ENCODE measurements at regions not wholly inside any gene's neighbourhood (a gene's known extent, or its start where the extent isn't known, plus 50 kb on each side); places are given as distances from the start of the nearest gene placed in this dataset.
A peak's percentile ranks its signal among the peaks of the same experiment; 100 is the strongest.
"Not testable (repeated sequence)": the region's sequence is repeated elsewhere in the genome, so short reads cannot be mapped to it uniquely, and the experiment has no call there.

DNA sequence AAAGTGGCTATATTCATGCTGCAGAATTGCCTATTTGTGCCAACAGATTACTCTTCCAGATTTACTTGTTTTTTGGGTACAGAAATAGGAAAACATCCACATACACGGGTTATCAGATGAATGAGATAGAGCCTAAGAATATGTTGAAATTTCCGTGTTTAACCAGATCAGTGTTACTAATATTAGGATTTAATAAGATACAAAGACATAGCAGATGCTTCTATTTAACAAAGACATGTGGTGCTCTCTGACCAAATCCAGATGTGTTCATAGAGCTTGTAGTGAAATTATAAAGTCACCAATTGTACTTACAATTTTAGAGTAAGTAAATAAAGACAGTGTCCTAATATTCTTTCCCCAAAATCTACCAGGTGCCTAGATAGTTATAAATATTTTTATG is 208.0 kb downstream of the CASP12 start:
- TF ChIP-seq, protein P1, sequence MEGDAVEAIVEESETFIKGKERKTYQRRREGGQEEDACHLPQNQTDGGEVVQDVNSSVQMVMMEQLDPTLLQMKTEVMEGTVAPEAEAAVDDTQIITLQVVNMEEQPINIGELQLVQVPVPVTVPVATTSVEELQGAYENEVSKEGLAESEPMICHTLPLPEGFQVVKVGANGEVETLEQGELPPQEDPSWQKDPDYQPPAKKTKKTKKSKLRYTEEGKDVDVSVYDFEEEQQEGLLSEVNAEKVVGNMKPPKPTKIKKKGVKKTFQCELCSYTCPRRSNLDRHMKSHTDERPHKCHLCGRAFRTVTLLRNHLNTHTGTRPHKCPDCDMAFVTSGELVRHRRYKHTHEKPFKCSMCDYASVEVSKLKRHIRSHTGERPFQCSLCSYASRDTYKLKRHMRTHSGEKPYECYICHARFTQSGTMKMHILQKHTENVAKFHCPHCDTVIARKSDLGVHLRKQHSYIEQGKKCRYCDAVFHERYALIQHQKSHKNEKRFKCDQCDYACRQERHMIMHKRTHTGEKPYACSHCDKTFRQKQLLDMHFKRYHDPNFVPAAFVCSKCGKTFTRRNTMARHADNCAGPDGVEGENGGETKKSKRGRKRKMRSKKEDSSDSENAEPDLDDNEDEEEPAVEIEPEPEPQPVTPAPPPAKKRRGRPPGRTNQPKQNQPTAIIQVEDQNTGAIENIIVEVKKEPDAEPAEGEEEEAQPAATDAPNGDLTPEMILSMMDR (IDR thresholded peaks at IDR 0.05; ENCODE audit: insufficient read depth, low read length, severe bottlenecking), result no peak
- no peak for FAIRE-seq
- H3K36me3 ChIP-seq (ENCODE audit: control insufficient read depth, insufficient read depth, low read length), result no peaks in the 10 kb centered on the region
- no peaks in the 10 kb centered on the region for H3K27me3 ChIP-seq (ENCODE audit: control insufficient read depth, insufficient read depth, low read length)
- no peak for DNase-seq (ENCODE audit: low read depth)
- H3K4me3 ChIP-seq (ENCODE audit: low read depth, low read length), result no peak overlapping the region

DNA sequence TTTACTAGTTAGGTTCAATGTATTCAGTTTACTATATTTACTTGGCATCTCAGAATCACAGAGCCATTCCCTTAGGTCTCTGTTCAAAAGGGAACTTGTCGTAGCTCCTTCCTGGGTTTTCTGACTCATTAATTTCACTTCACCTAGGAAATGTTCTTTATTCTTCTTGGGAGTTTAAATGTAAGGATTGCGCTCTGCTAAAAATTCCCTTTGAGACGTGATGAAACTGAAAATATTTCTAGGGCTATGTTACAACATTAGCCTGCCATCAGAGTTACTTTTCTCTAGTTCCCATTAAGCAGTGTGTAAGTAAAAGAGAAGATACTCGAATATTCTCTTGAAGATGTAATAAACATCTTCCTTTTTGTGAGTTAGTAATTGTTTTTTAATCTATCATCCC is 209.5 kb downstream of the CASP12 start:
- H3K4me3 ChIP-seq (ENCODE audit: low read depth, low read length), result no peak overlapping the region
- no peaks in the 10 kb centered on the region for H3K36me3 ChIP-seq (ENCODE audit: control insufficient read depth, insufficient read depth, low read length)
- FAIRE-seq (no peak), DNase-seq (ENCODE audit: low read depth) (no peak)
- H3K27me3 ChIP-seq (ENCODE audit: control insufficient read depth, insufficient read depth, low read length), result no peaks in the 10 kb centered on the region
- TF ChIP-seq, protein P1 (IDR thresholded peaks at IDR 0.05; ENCODE audit: insufficient read depth, low read length, severe bottlenecking), result no peak

- TF ChIP-seq, protein P1 (IDR thresholded peaks at IDR 0.05; ENCODE audit: insufficient read depth, low read length, severe bottlenecking), result no peak
- FAIRE-seq (no peak), DNase-seq (ENCODE audit: low read depth) (no peak)
- Histone ChIP-seq H3K27me3 (ENCODE audit: control insufficient read depth, insufficient read depth, low read length) (no peaks in the 10 kb centered on the region), H3K36me3 (ENCODE audit: control insufficient read depth, insufficient read depth, low read length) (no peaks in the 10 kb centered on the region), H3K4me3 (ENCODE audit: low read depth, low read length) (no peak overlapping the region)
Observed at GRCh38 chr11:104682206-104682605, 216.1 kb downstream of the CASP12 start.

DNA sequence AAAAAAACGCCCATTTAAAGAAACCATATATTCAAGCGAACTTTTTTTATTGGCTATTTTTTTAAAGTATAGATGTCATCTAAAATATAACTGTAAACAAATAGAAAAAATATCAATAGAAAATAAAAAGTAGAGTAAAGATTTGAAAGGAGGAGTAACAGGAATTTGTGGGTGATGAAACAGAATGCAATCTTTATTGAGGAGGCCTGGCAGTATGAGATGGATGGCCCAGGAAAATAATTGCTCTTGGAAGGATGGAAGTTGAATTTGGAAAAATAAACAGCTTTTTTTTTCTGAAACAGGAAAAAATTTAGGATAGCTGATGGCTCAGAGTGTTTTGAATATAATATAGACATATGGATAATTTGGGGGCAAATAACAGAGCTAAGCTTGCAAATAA is 219.0 kb downstream of the CASP12 start:
- FAIRE-seq (no peak), DNase-seq (ENCODE audit: low read depth) (no peak)
- Histone ChIP-seq H3K36me3 (ENCODE audit: control insufficient read depth, insufficient read depth, low read length) (no peaks in the 10 kb centered on the region), H3K4me3 (ENCODE audit: low read depth, low read length) (no peak overlapping the region), H3K27me3 (ENCODE audit: control insufficient read depth, insufficient read depth, low read length) (no peaks in the 10 kb centered on the region)
- TF ChIP-seq, protein P1 (IDR thresholded peaks at IDR 0.05; ENCODE audit: insufficient read depth, low read length, severe bottlenecking), result no peak

DNA sequence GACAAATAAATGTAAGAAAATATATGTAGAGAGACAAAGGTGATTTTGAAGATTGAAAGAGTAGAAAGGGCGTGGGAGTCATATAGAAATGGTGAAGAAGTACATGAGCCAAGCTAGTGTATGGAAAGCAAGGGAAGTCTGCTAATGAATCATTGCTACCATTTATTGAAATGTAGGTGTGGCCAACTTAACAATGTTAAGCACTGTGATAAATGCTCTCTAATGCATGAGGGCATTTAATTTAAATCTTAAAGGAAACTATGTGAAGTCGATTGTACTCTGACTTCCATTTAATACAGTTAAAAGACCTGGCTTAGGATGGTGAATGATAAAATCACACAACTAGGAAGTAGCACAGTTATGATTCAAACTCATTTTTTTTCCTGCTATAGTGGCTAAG is 219.9 kb downstream of the CASP12 start:
- TF ChIP-seq, protein P1 (IDR thresholded peaks at IDR 0.05; ENCODE audit: insufficient read depth, low read length, severe bottlenecking), result no peak

GRCh38 chr11:104677069-104677468 is 221.2 kb downstream of the CASP12 start:
- H3K4me3 ChIP-seq (ENCODE audit: low read depth, low read length); FAIRE-seq; H3K27me3 ChIP-seq (ENCODE audit: control insufficient read depth, insufficient read depth, low read length); H3K36me3 ChIP-seq (ENCODE audit: control insufficient read depth, insufficient read depth, low read length); DNase-seq (ENCODE audit: low read depth): not testable (repeated sequence)

More for the DNA sequence above, 219.9 kb downstream of the CASP12 start:
- no peak for FAIRE-seq
- H3K4me3 ChIP-seq (ENCODE audit: low read depth, low read length), result no peak overlapping the region
- H3K36me3 ChIP-seq (ENCODE audit: control insufficient read depth, insufficient read depth, low read length), result no peaks in the 10 kb centered on the region
- DNase-seq (ENCODE audit: low read depth), result peak; percentile 43
- H3K27me3 ChIP-seq (ENCODE audit: control insufficient read depth, insufficient read depth, low read length), result no peaks in the 10 kb centered on the region

Measured in bronchial epithelial cell (primary cell).